H1 (cell line): ENCODE measurements at regions not wholly inside any gene's neighbourhood (a gene's known extent, or its start where the extent isn't known, plus 50 kb on each side); places are given as distances from the start of the nearest gene placed in this dataset.

ENCODE experiments used
- MAFK ChIP-seq: IDR thresholded peaks from 2 replicates; pipeline ENCODE4 v1.6.1; 2012; ENCODE audit warnings: low read depth, mild to moderate bottlenecking, improper control_type of control experiment, low read length
- NANOG ChIP-seq: IDR thresholded peaks from 2 replicates; pipeline ENCODE4 v1.6.1; 2011; ENCODE audit warnings: low read length, low read depth, mild to moderate bottlenecking, inconsistent platforms; ENCODE audit not compliant: insufficient read depth, poor library complexity, severe bottlenecking
- TF ChIP-seq, protein P1 (sequence below): fragments of 300-600 bp; sonication (generic); IDR thresholded peaks from 2 replicates; pipeline ENCODE4 v1.7.1; 2012; ENCODE audit warnings: low read length, moderate library complexity, mild to moderate bottlenecking, inconsistent platforms; ENCODE audit not compliant: insufficient replicate concordance

DNA sequence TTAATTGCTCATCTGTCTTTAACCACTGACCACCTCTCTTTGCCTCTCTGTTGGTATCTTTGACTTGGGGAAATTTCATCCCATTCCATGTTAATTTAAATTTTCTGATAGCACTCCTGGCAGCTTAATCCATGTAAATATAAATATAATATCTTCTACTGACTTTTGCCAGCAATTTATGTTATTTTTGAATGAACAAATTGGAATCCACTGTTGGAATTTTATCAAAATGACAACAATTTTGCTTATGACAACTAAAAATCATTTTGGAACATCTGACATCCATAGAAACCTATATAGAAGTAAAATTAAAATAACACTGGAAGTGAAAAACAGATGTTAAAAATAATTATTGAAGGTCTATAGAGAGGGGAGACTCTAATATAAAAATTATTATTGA, 176.5 kb upstream of the AKR1E2 start (continued):
- TF ChIP-seq, protein P1, sequence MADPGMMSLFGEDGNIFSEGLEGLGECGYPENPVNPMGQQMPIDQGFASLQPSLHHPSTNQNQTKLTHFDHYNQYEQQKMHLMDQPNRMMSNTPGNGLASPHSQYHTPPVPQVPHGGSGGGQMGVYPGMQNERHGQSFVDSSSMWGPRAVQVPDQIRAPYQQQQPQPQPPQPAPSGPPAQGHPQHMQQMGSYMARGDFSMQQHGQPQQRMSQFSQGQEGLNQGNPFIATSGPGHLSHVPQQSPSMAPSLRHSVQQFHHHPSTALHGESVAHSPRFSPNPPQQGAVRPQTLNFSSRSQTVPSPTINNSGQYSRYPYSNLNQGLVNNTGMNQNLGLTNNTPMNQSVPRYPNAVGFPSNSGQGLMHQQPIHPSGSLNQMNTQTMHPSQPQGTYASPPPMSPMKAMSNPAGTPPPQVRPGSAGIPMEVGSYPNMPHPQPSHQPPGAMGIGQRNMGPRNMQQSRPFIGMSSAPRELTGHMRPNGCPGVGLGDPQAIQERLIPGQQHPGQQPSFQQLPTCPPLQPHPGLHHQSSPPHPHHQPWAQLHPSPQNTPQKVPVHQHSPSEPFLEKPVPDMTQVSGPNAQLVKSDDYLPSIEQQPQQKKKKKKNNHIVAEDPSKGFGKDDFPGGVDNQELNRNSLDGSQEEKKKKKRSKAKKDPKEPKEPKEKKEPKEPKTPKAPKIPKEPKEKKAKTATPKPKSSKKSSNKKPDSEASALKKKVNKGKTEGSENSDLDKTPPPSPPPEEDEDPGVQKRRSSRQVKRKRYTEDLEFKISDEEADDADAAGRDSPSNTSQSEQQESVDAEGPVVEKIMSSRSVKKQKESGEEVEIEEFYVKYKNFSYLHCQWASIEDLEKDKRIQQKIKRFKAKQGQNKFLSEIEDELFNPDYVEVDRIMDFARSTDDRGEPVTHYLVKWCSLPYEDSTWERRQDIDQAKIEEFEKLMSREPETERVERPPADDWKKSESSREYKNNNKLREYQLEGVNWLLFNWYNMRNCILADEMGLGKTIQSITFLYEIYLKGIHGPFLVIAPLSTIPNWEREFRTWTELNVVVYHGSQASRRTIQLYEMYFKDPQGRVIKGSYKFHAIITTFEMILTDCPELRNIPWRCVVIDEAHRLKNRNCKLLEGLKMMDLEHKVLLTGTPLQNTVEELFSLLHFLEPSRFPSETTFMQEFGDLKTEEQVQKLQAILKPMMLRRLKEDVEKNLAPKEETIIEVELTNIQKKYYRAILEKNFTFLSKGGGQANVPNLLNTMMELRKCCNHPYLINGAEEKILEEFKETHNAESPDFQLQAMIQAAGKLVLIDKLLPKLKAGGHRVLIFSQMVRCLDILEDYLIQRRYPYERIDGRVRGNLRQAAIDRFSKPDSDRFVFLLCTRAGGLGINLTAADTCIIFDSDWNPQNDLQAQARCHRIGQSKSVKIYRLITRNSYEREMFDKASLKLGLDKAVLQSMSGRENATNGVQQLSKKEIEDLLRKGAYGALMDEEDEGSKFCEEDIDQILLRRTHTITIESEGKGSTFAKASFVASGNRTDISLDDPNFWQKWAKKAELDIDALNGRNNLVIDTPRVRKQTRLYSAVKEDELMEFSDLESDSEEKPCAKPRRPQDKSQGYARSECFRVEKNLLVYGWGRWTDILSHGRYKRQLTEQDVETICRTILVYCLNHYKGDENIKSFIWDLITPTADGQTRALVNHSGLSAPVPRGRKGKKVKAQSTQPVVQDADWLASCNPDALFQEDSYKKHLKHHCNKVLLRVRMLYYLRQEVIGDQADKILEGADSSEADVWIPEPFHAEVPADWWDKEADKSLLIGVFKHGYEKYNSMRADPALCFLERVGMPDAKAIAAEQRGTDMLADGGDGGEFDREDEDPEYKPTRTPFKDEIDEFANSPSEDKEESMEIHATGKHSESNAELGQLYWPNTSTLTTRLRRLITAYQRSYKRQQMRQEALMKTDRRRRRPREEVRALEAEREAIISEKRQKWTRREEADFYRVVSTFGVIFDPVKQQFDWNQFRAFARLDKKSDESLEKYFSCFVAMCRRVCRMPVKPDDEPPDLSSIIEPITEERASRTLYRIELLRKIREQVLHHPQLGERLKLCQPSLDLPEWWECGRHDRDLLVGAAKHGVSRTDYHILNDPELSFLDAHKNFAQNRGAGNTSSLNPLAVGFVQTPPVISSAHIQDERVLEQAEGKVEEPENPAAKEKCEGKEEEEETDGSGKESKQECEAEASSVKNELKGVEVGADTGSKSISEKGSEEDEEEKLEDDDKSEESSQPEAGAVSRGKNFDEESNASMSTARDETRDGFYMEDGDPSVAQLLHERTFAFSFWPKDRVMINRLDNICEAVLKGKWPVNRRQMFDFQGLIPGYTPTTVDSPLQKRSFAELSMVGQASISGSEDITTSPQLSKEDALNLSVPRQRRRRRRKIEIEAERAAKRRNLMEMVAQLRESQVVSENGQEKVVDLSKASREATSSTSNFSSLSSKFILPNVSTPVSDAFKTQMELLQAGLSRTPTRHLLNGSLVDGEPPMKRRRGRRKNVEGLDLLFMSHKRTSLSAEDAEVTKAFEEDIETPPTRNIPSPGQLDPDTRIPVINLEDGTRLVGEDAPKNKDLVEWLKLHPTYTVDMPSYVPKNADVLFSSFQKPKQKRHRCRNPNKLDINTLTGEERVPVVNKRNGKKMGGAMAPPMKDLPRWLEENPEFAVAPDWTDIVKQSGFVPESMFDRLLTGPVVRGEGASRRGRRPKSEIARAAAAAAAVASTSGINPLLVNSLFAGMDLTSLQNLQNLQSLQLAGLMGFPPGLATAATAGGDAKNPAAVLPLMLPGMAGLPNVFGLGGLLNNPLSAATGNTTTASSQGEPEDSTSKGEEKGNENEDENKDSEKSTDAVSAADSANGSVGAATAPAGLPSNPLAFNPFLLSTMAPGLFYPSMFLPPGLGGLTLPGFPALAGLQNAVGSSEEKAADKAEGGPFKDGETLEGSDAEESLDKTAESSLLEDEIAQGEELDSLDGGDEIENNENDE, result no peak
- TF ChIP-seq NANOG (no peak), MAFK (no peak)
